ENCODE measurements at regions not wholly inside any gene's neighbourhood (a gene's known extent, or its start where the extent isn't known, plus 50 kb on each side); places are given as distances from the start of the nearest gene placed in this dataset.
"Not testable (repeated sequence)": the region's sequence is repeated elsewhere in the genome, so short reads cannot be mapped to it uniquely, and the experiment has no call there.

DNA sequence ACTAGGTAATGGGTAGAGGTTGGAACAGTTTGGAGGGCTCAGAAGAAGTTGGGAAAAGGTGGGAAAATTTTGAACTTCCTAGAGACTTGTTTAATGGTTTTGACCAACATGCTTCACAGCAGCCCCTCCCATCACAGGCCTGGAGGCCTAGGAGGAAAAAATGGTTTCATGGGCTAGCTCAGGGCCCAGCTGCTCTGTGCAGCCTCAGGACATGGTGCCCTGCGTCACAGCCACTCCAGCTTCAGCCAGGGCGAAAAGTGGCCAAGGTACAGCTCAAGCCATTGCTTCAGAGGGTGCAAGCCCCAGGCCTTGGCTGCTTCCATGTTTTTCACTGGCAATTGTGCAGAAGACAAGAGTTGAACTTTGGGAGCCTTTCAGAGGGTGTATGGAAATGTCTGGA, 453.7 kb downstream of the LRRC70 start:
- FAIRE-seq: no peak
- DNase-seq (ENCODE audit: insufficient read length, low spot score): no peak

DNA sequence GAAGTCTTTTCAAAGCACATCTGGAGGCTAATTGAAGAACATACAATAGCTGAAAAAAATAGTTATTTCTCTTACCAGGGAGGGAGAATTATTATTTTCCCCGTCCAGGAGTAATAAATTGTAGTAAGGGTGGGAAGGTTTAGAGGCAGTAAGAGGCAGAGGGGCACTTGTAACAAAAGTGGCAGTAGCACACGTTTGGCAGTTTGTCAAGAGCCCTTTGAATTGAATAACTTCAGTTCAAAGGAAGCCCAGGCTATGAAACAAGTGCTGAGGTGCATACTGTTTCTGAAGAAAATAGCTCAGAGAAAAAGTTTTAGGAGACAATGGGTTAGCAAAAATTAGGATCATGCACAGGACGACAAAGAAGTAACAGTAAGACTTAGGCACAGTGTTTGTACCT, 451.3 kb downstream of the LRRC70 start:
- no peak for FAIRE-seq

GRCh38 chr5:63025679-63026078, 447.1 kb downstream of the LRRC70 start:
- FAIRE-seq (peak; percentile 42), DNase-seq (ENCODE audit: insufficient read length, low spot score) (no peak)

More for the DNA sequence above, 451.3 kb downstream of the LRRC70 start:
- no peak for DNase-seq (ENCODE audit: insufficient read length, low spot score)

GRCh38 chr5:63022403-63022802, 443.8 kb downstream of the LRRC70 start:
- FAIRE-seq: no peak
- DNase-seq (ENCODE audit: insufficient read length, low spot score): no peak

DNA sequence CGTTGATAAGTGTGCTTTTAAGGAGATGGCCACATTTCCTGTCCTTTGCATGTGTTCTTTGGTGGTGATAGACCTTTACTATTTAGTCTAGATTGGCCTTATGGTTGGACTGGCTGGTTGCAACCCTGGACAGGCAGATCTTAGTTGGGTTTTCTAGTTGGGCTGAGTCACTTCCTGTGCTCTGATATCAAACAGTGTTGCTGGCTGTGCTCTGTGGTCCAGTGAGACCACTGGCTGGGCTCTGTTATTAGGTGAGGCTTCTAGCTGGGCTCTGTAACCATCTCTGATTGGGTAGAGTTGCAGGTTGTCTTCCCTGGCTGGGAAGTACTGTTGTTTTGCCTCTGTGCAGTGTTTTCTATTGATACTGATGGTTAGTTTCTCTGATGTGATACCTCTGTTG, 432.5 kb downstream of the LRRC70 start:
- no peak for DNase-seq (ENCODE audit: insufficient read length, low spot score)
- FAIRE-seq: no peak

- FAIRE-seq: no peak
Observed at GRCh38 chr5:63008195-63008594, 429.6 kb downstream of the LRRC70 start.

GRCh38 chr5:62994842-62995241, 416.2 kb downstream of the LRRC70 start:
- FAIRE-seq; DNase-seq (ENCODE audit: insufficient read length, low spot score): not testable (repeated sequence)

More at GRCh38 chr5:63008195-63008594, 429.6 kb downstream of the LRRC70 start:
- DNase-seq (ENCODE audit: insufficient read length, low spot score): no peak

GRCh38 chr5:62985749-62986148, 407.1 kb downstream of the LRRC70 start:
- DNase-seq (ENCODE audit: insufficient read length, low spot score): no peak
- no peak for FAIRE-seq

GRCh38 chr5:62982348-62982747, 403.7 kb downstream of the LRRC70 start:
- no peak for DNase-seq (ENCODE audit: insufficient read length, low spot score)
- FAIRE-seq: no peak

DNA sequence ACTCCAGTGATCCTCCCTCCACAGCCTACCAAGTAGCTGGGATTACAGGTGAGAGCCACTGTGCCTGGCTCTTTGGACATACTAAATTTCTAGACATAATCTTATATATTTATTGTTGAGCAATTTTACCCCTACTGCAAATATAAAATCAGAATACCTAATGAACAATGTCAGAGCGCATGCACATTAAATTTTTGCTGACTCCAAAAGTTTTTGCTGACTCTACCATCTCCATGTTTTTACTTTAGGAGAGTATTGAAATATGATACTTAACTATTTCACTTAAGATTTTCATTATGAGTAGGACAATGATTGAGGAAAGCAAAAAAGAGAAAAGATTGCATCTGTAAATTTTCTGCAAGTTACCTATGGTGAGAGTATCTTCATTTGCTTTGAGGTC, 402.3 kb downstream of the LRRC70 start:
- FAIRE-seq (no peak), DNase-seq (ENCODE audit: insufficient read length, low spot score) (no peak)

- FAIRE-seq: no peak
- no peak for DNase-seq (ENCODE audit: insufficient read length, low spot score)
Observed at GRCh38 chr5:62979472-62979871, 400.9 kb downstream of the LRRC70 start.

GRCh38 chr5:62977661-62978060, 399.0 kb downstream of the LRRC70 start:
- no peak for FAIRE-seq

GRCh38 chr5:62974623-62975022, 396.0 kb downstream of the LRRC70 start:
- FAIRE-seq: no peak

More at GRCh38 chr5:62977661-62978060, 399.0 kb downstream of the LRRC70 start:
- DNase-seq (ENCODE audit: insufficient read length, low spot score): no peak

GRCh38 chr5:62969409-62970120, 390.9 kb downstream of the LRRC70 start:
- FAIRE-seq: no peak
- DNase-seq (ENCODE audit: insufficient read length, low spot score): no peak

More at GRCh38 chr5:62974623-62975022, 396.0 kb downstream of the LRRC70 start:
- DNase-seq (ENCODE audit: insufficient read length, low spot score): no peak

DNA sequence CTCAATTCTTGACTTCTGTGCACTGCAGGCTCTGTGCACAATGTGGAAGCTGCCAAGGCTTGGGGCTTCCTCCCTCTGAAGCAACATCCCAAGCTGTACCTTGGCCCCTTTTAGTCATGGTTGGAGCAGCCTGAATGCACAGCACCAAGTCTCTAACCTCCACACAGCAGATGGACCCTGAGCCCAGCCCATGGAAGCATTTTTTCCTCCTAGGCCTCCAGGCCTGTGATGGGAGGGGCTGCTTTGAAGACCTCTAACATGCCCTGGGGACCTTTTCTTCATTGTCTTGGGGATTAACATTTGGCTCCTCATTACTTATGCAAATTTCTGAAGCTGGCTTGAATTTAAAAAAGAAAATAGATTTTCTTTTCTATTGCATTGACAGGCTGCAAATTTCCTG, 385.8 kb downstream of the LRRC70 start:
- DNase-seq (ENCODE audit: insufficient read length, low spot score): no peak
- FAIRE-seq: no peak

- DNase-seq (ENCODE audit: insufficient read length, low spot score) (no peak), FAIRE-seq (no peak)
Observed at GRCh38 chr5:62960781-62961180, 382.2 kb downstream of the LRRC70 start.

- FAIRE-seq: no peak
- no peak for DNase-seq (ENCODE audit: insufficient read length, low spot score)
Observed at GRCh38 chr5:62956597-62956996, 378.0 kb downstream of the LRRC70 start.

GRCh38 chr5:62954578-62954977, 376.0 kb downstream of the LRRC70 start:
- no peak for FAIRE-seq
- DNase-seq (ENCODE audit: insufficient read length, low spot score): no peak

GRCh38 chr5:62948301-62948700, 369.7 kb downstream of the LRRC70 start:
- FAIRE-seq (no peak), DNase-seq (ENCODE audit: insufficient read length, low spot score) (no peak)

- FAIRE-seq: no peak
- no peak for DNase-seq (ENCODE audit: insufficient read length, low spot score)
Observed at GRCh38 chr5:62942384-62942783, 363.8 kb downstream of the LRRC70 start.

DNA sequence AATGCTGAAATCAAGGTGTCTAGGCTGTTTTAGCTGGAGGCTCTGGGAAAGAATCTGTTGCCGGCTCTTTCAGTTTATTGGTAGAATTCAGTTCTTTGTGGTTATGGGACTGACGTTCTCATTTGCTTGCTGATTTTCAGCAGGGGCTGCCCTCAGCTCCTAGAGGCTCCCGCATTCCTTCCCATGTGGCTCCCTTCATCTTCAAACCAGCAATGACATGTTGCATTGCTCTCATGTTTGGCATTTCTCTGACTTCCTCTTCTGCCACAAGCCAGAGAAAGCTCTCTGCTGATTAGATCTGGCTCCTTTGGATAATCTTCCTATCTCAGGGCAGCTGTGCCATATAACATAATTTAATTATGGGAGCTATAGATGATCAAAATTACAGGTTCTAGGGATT, 360.3 kb downstream of the LRRC70 start:
- no peak for FAIRE-seq
- no peak for DNase-seq (ENCODE audit: insufficient read length, low spot score)

DNA sequence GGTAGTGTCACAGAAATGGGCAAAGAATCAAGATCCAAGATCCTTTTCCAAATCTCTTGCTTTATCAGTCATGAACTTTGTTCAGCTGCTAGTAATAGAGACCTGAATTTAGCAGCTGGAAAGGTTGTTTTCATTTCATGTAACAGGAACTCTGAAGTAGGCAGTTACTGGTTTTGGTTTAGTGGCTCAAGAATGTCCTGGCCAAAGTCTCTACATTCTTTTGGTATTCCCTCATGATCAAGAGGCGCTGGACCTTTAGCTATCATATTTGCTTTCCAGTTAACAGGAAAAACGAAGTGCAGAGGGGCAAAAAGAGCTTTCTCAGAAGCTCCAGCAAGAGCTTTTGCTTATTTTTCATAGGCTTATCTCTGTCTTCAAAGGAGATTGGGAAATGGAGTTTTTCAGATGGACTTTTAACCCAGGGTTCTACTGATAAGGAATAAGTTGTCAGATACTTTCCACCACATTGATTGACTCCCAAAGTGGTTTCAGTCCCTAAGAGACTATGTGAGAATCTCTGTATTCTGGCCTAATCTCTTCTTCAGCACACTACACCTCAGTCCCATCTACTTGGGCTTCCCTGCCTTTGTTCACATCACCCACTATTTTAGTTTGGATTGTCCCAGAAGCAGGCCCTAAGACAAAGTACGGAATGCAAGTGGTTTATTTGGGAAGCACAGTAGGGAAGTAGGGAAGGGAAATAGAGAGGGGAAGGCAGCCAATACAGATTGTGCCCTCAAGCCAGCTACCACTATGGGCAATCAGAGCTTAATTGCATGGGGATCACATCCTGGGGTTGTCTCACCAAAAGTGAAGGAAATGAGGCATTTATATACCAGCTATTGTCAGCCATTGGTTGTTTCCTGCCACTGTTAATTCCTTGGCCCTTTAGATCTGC, 359.3 kb downstream of the LRRC70 start:
- no peak for DNase-seq (ENCODE audit: insufficient read length, low spot score)
- no peak for FAIRE-seq
